Urinary bladder (tissue), 3 donors: ENCODE measurements at regions not wholly inside any gene's neighbourhood (a gene's known extent, or its start where the extent isn't known, plus 50 kb on each side); places are given as distances from the start of the nearest gene placed in this dataset.
"Not testable (repeated sequence)": the region's sequence is repeated elsewhere in the genome, so short reads cannot be mapped to it uniquely, and the experiment has no call there.

ENCODE experiments used
- DNase-seq: peaks from one replicate; pipeline ENCODE4 v3.0.0-alpha.2; 2015; ENCODE audit errors: extremely low spot score
- H3K27ac ChIP-seq: one replicate; pipeline ENCODE4 v1.5.1; 2013; ENCODE audit warnings: low read depth, mild to moderate bottlenecking, moderate library complexity
- H3K36me3 ChIP-seq: one replicate; pipeline ENCODE4 v1.6.1; 2013; ENCODE audit warnings: mild to moderate bottlenecking, moderate library complexity; ENCODE audit not compliant: insufficient read depth
- H3K4me1 ChIP-seq: one replicate; pipeline ENCODE4 v1.6.1; 2013; ENCODE audit warnings: mild to moderate bottlenecking, moderate library complexity; ENCODE audit not compliant: insufficient read depth
- H3K4me3 ChIP-seq: one replicate; pipeline ENCODE4 v1.5.1; 2013; ENCODE audit warnings: low read depth, low read length
- WGBS: extraction: QIAGEN DNeasy Blood & Tissue Kit; methylation state at CpG from one replicate; pipeline ENCODE4 v1.1.7; 2013; 5-methylcytosine and 5-hydroxymethylcytosine counted together
- donor health status: healthy with polysubstance abuse.
- donor health status: healthy.

GRCh38 chr11:29481738-29482137 lies 535.1 kb downstream of the KCNA4 start:
- Histone ChIP-seq H3K4me1 (no peaks in the 10 kb centered on the region), H3K27ac (no peak overlapping the region), H3K4me3 (no peak overlapping the region), H3K36me3 (no peaks in the 10 kb centered on the region)
- no peak for DNase-seq
- WGBS = 67% methylated on average over 2 of the region's 2 CpGs

GRCh38 chr11:29480981-29481380 lies 535.8 kb downstream of the KCNA4 start:
- H3K27ac ChIP-seq = no peak overlapping the region
- no peak overlapping the region for H3K4me3 ChIP-seq
- no peaks in the 10 kb centered on the region for H3K4me1 ChIP-seq
- 85% methylated on average over 1 of the region's 1 CpG for WGBS
- no peaks in the 10 kb centered on the region for H3K36me3 ChIP-seq
- no peak for DNase-seq

GRCh38 chr11:29458252-29458651 lies 558.6 kb downstream of the KCNA4 start:
- 25% methylated on average over 1 of the region's 1 CpG for WGBS
- H3K27ac ChIP-seq = no peak overlapping the region
- DNase-seq = no peak
- H3K36me3 ChIP-seq = no peaks in the 10 kb centered on the region
- H3K4me1 ChIP-seq = no peaks in the 10 kb centered on the region
- no peak overlapping the region for H3K4me3 ChIP-seq

GRCh38 chr11:29452146-29452545 lies 564.7 kb downstream of the KCNA4 start:
- Histone ChIP-seq H3K4me1 (no peaks in the 10 kb centered on the region), H3K4me3 (no peak overlapping the region), H3K27ac (no peak overlapping the region), H3K36me3 (no peaks in the 10 kb centered on the region)
- DNase-seq = no peak
- 36% methylated on average over 1 of the region's 1 CpG for WGBS

- H3K36me3 ChIP-seq = no peaks in the 10 kb centered on the region
- 84% methylated on average over 2 of the region's 2 CpGs for WGBS
- no peak overlapping the region for H3K27ac ChIP-seq
- no peak for DNase-seq
- no peak overlapping the region for H3K4me3 ChIP-seq
- H3K4me1 ChIP-seq = no peaks in the 10 kb centered on the region
Measured at GRCh38 chr11:29449281-29450074, 567.4 kb downstream of the KCNA4 start.

- Histone ChIP-seq H3K4me1 (no peaks in the 10 kb centered on the region), H3K27ac (no peak overlapping the region), H3K4me3 (no peak overlapping the region), H3K36me3 (no peaks in the 10 kb centered on the region)
- 51% methylated on average over 3 of the region's 3 CpGs for WGBS
- no peak for DNase-seq
Measured at GRCh38 chr11:29448246-29448877, 568.5 kb downstream of the KCNA4 start.

- no peak overlapping the region for H3K4me3 ChIP-seq
- no peaks in the 10 kb centered on the region for H3K36me3 ChIP-seq
- WGBS = 75% methylated on average over 1 of the region's 1 CpG
- no peaks in the 10 kb centered on the region for H3K4me1 ChIP-seq
- H3K27ac ChIP-seq = no peak overlapping the region
- DNase-seq = no peak
Measured at GRCh38 chr11:29447821-29448220, 569.0 kb downstream of the KCNA4 start.

- Histone ChIP-seq H3K4me3 (no peak overlapping the region), H3K4me1 (no peaks in the 10 kb centered on the region), H3K27ac (no peak overlapping the region), H3K36me3 (no peaks in the 10 kb centered on the region)
- WGBS = 94% methylated on average over 7 of the region's 7 CpGs
- no peak for DNase-seq
Measured at GRCh38 chr11:29446132-29446531, 570.7 kb downstream of the KCNA4 start.

- not testable (repeated sequence) for H3K27ac ChIP-seq, H3K36me3 ChIP-seq, H3K4me3 ChIP-seq, DNase-seq, H3K4me1 ChIP-seq
- 84% methylated on average over 3 of the region's 3 CpGs for WGBS
Measured at GRCh38 chr11:29445191-29445590, 571.6 kb downstream of the KCNA4 start.

- H3K4me1 ChIP-seq = no peaks in the 10 kb centered on the region
- no peak overlapping the region for H3K4me3 ChIP-seq
- H3K36me3 ChIP-seq = no peaks in the 10 kb centered on the region
- H3K27ac ChIP-seq = no peak overlapping the region
- DNase-seq = no peak
- WGBS = 90% methylated on average over 1 of the region's 1 CpG
Measured at GRCh38 chr11:29438815-29439214, 578.0 kb downstream of the KCNA4 start.

GRCh38 chr11:29435421-29435820 lies 581.4 kb downstream of the KCNA4 start:
- Histone ChIP-seq H3K36me3 (no peaks in the 10 kb centered on the region), H3K4me1 (no peaks in the 10 kb centered on the region), H3K4me3 (no peak overlapping the region), H3K27ac (no peak overlapping the region)
- DNase-seq = no peak
- 52% methylated on average over 1 of the region's 1 CpG for WGBS

GRCh38 chr11:29432719-29433325 lies 584.0 kb downstream of the KCNA4 start:
- WGBS = 32% methylated on average over 3 of the region's 3 CpGs
- Histone ChIP-seq H3K27ac (no peak overlapping the region), H3K4me3 (no peak overlapping the region), H3K4me1 (no peaks in the 10 kb centered on the region), H3K36me3 (no peaks in the 10 kb centered on the region)
- DNase-seq = no peak

- Histone ChIP-seq H3K4me1 (no peaks in the 10 kb centered on the region), H3K36me3 (no peaks in the 10 kb centered on the region), H3K27ac (no peak overlapping the region), H3K4me3 (no peak overlapping the region)
- no peak for DNase-seq
Measured at GRCh38 chr11:29405305-29405704, 611.5 kb downstream of the KCNA4 start.

GRCh38 chr11:29395555-29396072 lies 621.2 kb downstream of the KCNA4 start:
- H3K4me3 ChIP-seq = no peak overlapping the region
- no peak for DNase-seq
- H3K4me1 ChIP-seq = no peaks in the 10 kb centered on the region
- no peak overlapping the region for H3K27ac ChIP-seq
- 56% methylated on average over 3 of the region's 3 CpGs for WGBS
- H3K36me3 ChIP-seq = no peaks in the 10 kb centered on the region
